Peyer's patch (tissue), 4 donors: ENCODE measurements at regions not wholly inside any gene's neighbourhood (a gene's known extent, or its start where the extent isn't known, plus 50 kb on each side); places are given as distances from the start of the nearest gene placed in this dataset.

ENCODE experiments used
- DNase-seq, 3 donors: peaks; one replicate each; pipeline ENCODE4 v3.0.0-alpha.2; 2017 to 2019
- H3K27ac ChIP-seq, 4 donors: fragments of 200-600 bp; sonication (generic); one replicate each; pipeline ENCODE4 v1.5.1; 2016 to 2019
- H3K27me3 ChIP-seq, 2 donors: fragments of 200-600 bp; sonication (generic); one replicate each; pipeline ENCODE4 v1.5.1; 2019
- H3K36me3 ChIP-seq, 3 donors: fragments of 200-600 bp; sonication (generic); one replicate each; pipeline ENCODE4 v1.5.1; 2016 to 2019
- H3K4me1 ChIP-seq, 4 donors: fragments of 200-600 bp; sonication (generic); one replicate each; pipeline ENCODE4 v1.5.1; 2016 to 2019
- H3K4me3 ChIP-seq, 4 donors: fragments of 200-600 bp; sonication (generic); 1 replicate in 3 of 4; 2 replicates in 1 of 4; pipeline ENCODE4 v1.5.1; 2016 to 2019; ENCODE audit warnings: mild to moderate bottlenecking in 1 of 4
- H3K9me3 ChIP-seq, 4 donors: fragments of 200-600 bp; sonication (generic); one replicate each; pipeline ENCODE4 v1.5.1; 2016 to 2019; ENCODE audit warnings: mild to moderate bottlenecking in 1 of 4
- POLR2A ChIP-seq, 2 donors: fragments of 450-650 bp; IDR thresholded peaks; one replicate each; pipeline ENCODE4 v1.5.1; 2017; ENCODE audit warnings: antibody characterized with exemption in 2 of 2, mild to moderate bottlenecking in 2 of 2, moderate library complexity in 2 of 2
- TF ChIP-seq, protein P1 (sequence below), 6 experiments: fragments of 450-650 bp in 4 of 6; fragments of 200-600 bp in 2 of 6; sonication (generic) in 1 of 6; IDR thresholded peaks; one replicate each; pipeline ENCODE4 v1.5.1; 2017 to 2019; ENCODE audit warnings: antibody characterized with exemption in 6 of 6, mild to moderate bottlenecking in 3 of 6, moderate library complexity in 1 of 6

DNA sequence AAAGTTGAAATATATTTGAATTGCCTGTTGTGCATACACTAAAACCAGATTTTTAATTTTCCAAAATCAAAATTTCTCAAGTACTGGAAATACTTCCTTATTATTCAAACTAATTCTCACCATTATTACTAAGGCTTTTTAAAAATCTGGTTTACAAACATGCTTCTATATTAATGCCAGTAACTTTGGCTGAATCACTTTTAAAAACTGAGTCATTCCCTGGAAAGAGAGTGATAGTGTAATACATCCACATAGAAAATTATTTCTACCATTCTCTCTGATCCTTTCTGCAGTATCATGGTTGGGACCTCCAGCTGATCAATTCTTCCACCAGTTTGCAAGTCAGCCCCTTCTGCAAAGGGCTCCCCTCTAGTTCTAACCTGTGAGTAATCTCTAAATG, 165.3 kb upstream of the FAM241A start:
- Histone ChIP-seq H3K4me3 (no peak overlapping the region), H3K4me1 (no peaks in the 10 kb centered on the region)
- no peak for TF ChIP-seq POLR2A (IDR thresholded peaks at IDR 0.05)
- TF ChIP-seq, protein P1, sequence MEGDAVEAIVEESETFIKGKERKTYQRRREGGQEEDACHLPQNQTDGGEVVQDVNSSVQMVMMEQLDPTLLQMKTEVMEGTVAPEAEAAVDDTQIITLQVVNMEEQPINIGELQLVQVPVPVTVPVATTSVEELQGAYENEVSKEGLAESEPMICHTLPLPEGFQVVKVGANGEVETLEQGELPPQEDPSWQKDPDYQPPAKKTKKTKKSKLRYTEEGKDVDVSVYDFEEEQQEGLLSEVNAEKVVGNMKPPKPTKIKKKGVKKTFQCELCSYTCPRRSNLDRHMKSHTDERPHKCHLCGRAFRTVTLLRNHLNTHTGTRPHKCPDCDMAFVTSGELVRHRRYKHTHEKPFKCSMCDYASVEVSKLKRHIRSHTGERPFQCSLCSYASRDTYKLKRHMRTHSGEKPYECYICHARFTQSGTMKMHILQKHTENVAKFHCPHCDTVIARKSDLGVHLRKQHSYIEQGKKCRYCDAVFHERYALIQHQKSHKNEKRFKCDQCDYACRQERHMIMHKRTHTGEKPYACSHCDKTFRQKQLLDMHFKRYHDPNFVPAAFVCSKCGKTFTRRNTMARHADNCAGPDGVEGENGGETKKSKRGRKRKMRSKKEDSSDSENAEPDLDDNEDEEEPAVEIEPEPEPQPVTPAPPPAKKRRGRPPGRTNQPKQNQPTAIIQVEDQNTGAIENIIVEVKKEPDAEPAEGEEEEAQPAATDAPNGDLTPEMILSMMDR (IDR thresholded peaks at IDR 0.05), result no peak

DNA sequence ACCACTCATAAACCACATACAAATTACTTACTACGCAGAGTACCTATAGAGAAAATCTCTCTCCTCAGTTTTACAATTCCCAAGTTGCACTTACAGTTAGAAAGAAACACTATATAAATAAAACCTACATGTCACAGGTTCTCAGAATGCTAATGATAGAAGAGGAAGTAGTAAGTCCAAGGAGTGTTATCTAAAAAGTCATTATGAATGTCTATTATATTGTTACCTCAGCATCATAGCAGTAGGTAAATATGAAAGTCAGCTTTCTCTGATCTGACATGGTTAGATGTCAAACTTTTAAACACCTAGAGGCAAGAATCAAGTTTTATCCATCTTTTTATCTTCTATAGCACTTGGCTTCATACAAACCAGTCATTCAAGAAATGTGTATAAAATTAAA, 163.2 kb upstream of the FAM241A start:
- DNase-seq, result no peak
- H3K27ac ChIP-seq, result no peak overlapping the region
- H3K27me3 ChIP-seq, result no peaks in the 10 kb centered on the region
- TF ChIP-seq, protein P1 (IDR thresholded peaks at IDR 0.05), result no peak
- no peak for TF ChIP-seq POLR2A (IDR thresholded peaks at IDR 0.05)
- peaks cover 0 to 11% (median 0%) of the 10 kb centered on the region in 4 donors for H3K4me1 ChIP-seq
- H3K9me3 ChIP-seq, result no peaks in the 10 kb centered on the region
- H3K36me3 ChIP-seq, result no peaks in the 10 kb centered on the region
- no peak overlapping the region for H3K4me3 ChIP-seq

More for the DNA sequence above, 165.3 kb upstream of the FAM241A start:
- Histone ChIP-seq H3K27ac (no peak overlapping the region), H3K27me3 (no peaks in the 10 kb centered on the region), H3K9me3 (no peaks in the 10 kb centered on the region), H3K36me3 (no peaks in the 10 kb centered on the region)
- DNase-seq, result no peak

DNA sequence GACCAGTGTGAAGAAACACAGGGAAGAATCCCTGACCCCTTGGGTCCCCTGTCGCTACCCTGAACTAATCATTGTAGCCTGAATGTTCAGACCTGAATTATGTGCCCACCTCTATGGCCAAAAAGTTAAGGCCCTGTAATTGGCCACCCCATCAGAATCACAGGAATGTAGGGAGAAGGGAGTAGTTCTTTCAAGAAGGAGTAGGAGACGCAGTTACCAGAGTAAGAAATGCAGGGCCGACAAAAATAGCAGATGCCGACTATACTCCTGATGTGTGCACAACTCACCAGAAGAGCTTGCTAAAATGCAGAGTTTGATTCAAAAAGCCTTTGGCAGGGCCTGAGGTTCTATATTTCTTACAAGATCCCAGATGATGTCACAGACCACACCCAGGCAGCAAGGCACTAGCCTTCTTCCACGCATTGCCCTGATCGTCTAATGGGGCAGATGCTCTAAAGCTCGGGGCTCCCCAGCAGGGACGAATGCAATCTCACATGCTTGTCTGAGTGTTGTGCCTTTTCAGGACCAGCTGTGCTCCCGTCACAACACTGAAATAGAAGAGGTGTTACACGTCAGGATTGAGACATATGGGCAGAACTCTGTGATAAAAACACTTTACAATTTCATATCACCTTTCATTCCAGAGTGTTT, 161.0 kb upstream of the FAM241A start:
- no peak for DNase-seq
- TF ChIP-seq, protein P1 (IDR thresholded peaks at IDR 0.05), result no peak
- TF ChIP-seq POLR2A (IDR thresholded peaks at IDR 0.05), result no peak
- no peak overlapping the region for H3K27ac ChIP-seq
- H3K9me3 ChIP-seq, result no peaks in the 10 kb centered on the region
- H3K27me3 ChIP-seq, result no peaks in the 10 kb centered on the region
- H3K4me1 ChIP-seq, result peaks cover 0 to 16% (median 0%) of the 10 kb centered on the region in 4 donors
- H3K4me3 ChIP-seq, result no peak overlapping the region
- no peaks in the 10 kb centered on the region for H3K36me3 ChIP-seq

DNA sequence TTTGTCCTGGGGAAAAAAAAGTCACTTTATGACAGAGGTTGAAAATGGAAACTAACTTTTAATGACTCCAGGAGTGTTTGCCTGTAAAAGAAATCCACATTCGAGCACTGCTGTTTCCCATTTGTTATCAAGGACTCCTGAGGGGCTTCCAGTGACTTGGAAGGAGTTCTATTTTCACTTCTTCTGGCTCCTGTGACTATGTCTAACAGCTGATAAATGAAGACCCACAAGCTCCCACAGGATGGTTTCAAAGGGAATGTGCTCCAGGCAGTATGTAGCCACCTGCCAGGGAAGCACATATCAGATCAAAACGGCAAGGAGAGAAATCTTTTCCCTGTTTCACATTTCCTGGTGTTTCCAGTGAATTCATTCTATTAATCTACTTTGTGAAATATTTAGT, 159.8 kb upstream of the FAM241A start:
- Histone ChIP-seq H3K27me3 (no peaks in the 10 kb centered on the region), H3K27ac (no peak overlapping the region), H3K4me1 (peaks cover 0 to 17% (median 0%) of the 10 kb centered on the region in 4 donors), H3K9me3 (no peaks in the 10 kb centered on the region), H3K36me3 (no peaks in the 10 kb centered on the region), H3K4me3 (no peak overlapping the region)
- no peak for DNase-seq
- TF ChIP-seq, protein P1 (IDR thresholded peaks at IDR 0.05), result no peak
- TF ChIP-seq POLR2A (IDR thresholded peaks at IDR 0.05), result no peak

GRCh38 chr4:111986095-111986494, 159.2 kb upstream of the FAM241A start:
- no peaks in the 10 kb centered on the region for H3K9me3 ChIP-seq
- TF ChIP-seq, protein P1 (IDR thresholded peaks at IDR 0.05), result no peak
- TF ChIP-seq POLR2A (IDR thresholded peaks at IDR 0.05), result no peak
- H3K4me3 ChIP-seq, result no peak overlapping the region
- H3K27me3 ChIP-seq, result no peaks in the 10 kb centered on the region
- no peak overlapping the region for H3K27ac ChIP-seq
- no peaks in the 10 kb centered on the region for H3K36me3 ChIP-seq
- H3K4me1 ChIP-seq, result peaks cover 0 to 17% (median 0%) of the 10 kb centered on the region in 4 donors
- DNase-seq, result no peak
